ENCODE measurements at regions not wholly inside any gene's neighbourhood (a gene's known extent, or its start where the extent isn't known, plus 50 kb on each side); places are given as distances from the start of the nearest gene placed in this dataset.

DNA sequence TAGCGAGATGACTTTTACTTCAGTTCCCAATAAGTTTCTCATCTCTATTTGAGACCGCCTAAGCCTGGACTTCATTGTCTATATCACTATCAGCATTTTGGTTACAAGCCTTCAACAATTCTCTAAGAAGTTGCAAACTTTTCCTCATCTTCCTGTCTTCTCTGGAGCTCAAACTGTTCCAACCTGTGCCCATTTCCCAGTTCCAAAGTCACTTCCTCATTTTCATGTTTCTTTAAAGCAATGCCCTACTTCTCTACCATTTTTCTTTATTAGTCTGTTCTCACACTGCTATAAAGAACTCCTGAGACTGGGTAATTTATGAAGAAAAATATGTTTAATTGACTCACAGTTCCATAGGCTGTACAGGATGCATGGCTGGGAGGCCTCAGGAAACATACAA lies 251.9 kb downstream of the TECRL start:
- TF ChIP-seq, protein P1, sequence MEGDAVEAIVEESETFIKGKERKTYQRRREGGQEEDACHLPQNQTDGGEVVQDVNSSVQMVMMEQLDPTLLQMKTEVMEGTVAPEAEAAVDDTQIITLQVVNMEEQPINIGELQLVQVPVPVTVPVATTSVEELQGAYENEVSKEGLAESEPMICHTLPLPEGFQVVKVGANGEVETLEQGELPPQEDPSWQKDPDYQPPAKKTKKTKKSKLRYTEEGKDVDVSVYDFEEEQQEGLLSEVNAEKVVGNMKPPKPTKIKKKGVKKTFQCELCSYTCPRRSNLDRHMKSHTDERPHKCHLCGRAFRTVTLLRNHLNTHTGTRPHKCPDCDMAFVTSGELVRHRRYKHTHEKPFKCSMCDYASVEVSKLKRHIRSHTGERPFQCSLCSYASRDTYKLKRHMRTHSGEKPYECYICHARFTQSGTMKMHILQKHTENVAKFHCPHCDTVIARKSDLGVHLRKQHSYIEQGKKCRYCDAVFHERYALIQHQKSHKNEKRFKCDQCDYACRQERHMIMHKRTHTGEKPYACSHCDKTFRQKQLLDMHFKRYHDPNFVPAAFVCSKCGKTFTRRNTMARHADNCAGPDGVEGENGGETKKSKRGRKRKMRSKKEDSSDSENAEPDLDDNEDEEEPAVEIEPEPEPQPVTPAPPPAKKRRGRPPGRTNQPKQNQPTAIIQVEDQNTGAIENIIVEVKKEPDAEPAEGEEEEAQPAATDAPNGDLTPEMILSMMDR (IDR thresholded peaks at IDR 0.05), result no peak
- TF ChIP-seq EP300 (IDR thresholded peaks at IDR 0.05), result no peak
- TF ChIP-seq POLR2A (IDR thresholded peaks at IDR 0.05), result no peak
